Activated CD4-positive, alpha-beta T cell treated with anti-CD3 and anti-CD28 coated beads for 1 hour (primary cell): ENCODE measurements at regions not wholly inside any gene's neighbourhood (a gene's known extent, or its start where the extent isn't known, plus 50 kb on each side); places are given as distances from the start of the nearest gene placed in this dataset.
"Not testable (repeated sequence)": the region's sequence is repeated elsewhere in the genome, so short reads cannot be mapped to it uniquely, and the experiment has no call there.

ENCODE experiments used
- DNase-seq: peaks from one replicate; pipeline ENCODE4 v3.0.0-alpha.2; 2020

DNA sequence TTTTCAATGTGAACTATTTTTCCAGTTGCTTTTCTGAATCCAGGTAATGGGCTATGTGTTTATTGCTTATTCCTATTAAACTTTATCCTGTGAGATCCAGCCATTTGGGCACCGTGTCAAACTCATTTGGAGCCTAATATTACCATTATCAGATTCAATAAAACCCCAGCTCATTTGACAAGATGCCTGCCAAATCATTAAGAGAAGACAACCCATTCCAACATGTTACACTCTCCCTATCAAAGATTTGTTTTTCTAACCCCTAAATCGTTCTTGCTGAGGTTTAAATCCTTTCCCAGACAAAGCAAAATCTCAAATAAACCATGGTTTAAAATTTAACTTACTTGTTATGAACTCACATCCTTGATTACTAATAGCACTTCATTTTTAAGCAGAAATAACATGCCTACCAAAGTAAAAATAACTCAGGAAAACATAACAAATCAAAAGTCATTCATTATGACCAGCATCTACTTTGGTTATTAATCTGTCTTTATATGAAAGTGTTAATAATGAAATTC is 130.0 kb upstream of the TCF21 start:
- no peak for DNase-seq

DNA sequence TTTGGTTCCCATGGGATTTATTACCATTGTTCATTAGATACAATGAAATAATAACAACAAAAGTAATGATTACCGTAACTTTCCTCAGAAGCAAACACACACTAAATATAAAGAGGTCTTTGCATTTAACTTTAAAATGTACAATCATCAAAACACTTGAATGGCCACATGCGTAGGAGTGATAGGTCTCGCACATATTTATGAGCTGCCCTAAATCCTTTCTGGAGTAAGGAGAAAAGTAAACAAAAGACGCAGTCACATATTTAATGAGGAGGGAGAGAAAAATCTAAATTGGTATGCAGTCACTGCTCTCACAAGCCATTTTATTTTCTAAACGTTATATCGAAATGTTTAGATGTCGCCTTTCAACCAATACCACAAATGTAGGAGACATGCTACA is 129.4 kb upstream of the TCF21 start:
- DNase-seq = no peak

DNA sequence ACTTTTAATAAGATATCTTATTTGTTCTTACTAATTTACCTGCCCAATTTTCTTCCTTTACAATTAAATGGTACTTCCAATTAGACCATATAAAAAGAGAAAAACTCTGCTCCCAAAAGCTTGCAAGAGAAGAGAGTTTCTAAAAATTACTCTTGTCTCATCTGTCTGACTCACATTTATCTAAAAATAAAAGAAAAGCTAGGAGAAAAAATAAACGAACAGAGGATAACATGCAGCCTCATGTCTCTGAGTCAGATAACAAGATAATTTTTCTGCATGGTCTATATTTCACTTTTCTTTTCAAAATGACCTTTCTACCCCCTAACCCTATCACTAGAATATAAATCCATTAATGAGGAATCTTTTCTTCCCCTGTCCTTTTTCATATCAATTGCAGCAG is 127.2 kb upstream of the TCF21 start:
- no peak for DNase-seq

DNA sequence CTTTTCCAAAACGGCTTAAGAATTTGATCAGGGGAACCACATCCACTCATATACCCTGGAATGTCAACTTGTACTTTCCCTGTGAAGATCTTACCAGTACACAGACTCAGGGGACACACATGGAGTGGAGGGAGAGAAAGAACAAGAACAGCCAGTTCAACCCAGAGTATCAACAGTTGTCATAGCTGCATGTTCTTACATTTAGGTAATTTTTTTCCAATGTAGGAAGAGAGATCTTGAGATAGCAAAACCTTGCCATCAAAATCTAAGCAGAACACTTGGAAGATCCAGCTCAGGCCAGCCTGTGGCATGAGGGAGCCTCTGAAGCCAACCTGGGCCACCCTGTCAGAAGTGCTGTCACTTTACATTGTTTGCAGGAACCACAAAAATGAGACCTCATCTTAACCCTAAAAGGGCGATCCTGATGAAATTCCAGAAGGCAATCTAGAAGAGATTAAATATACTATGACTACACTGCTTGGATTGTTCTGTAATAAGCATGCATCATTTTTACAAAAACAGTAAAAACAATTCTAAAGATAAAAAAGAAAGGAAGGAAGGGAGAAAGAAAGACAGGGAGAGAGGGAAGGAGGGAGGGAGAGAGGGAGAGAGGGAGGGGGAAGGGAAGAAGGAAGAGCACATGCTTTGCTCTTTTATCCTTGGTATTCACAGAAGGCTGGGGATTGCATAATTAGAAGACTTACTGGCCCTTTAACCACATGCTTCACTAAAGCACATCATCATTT is 124.7 kb upstream of the TCF21 start:
- no peak for DNase-seq

DNA sequence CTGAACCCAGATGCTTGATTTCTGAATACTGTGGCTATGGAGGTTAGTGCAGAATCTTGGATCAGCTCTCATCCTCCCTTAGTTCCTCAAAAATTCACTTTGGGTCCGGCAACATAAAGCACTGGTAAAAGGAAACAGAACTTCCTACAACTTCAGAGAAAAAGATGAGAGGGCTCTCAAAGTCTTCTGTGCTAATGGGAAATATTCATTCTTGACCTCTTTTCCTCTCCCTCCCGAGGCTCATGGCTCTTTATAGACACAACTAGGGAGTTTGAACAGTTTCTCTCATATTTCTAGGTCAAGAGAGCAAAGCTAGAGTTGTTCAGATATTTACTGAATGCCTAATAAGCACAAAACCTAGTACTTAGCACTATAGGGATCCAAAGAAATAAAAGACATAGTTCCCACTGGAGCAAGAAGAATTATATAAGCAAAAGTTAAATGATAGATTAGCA is 124.1 kb upstream of the TCF21 start:
- no peak for DNase-seq

DNA sequence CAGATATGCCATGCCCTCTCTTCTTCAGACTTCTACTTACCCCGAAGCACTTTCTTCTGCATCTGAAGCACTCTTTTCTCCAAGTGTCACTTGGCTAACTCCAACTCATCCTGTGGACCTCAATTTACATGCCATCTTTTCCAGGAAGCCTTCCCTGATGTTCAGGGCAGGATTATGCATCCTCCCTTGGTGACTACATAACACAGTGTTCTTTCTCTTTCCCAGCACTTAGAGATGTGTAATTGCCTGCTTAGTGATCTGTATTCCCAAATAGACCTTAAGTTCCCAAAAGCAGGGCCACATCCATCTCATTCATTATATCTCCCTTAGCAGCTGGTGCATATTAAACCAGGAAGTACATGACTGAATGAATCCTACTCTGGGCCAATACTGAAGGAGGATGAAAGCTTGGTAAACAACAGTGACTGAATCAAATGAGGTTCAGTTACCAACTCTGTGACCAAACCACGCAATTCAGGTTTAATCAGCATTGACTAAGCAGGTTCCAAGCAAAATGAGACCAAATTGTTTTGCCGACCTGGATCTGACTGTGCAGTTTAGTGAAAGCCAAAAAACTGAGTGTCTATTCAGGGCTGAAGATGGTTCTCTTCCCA is 121.4 kb upstream of the TCF21 start:
- DNase-seq = no peak

DNA sequence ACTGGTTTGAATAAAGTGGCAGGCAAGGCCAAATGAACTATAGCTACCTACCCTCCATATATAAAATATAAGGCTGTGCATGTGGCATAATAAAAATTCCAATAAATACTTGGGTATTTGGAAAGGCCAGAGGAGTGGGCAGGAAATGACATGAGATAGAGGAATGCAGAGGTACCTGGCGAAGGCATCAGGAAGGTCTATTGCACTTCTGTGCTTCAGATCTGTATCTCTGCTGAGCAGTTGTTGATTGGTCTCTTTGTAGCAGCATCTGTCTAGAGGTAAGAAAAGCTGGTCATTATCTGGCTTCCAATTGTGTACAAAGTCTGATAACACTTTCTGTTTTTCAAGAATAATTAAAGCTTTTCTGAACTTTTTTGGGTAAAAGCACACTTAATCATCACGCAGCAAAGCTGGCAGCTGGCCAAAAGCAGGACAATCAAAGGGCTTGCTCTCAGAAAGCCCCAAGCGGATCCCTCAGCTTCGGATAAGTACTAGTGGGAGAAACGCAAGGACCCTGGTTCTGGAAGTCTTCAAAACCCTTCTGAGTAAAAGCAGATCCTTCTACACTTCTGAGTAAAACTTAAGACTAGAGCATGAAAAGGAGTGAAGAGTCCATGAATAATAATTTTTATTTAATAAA is 120.1 kb upstream of the TCF21 start:
- DNase-seq = no peak

DNA sequence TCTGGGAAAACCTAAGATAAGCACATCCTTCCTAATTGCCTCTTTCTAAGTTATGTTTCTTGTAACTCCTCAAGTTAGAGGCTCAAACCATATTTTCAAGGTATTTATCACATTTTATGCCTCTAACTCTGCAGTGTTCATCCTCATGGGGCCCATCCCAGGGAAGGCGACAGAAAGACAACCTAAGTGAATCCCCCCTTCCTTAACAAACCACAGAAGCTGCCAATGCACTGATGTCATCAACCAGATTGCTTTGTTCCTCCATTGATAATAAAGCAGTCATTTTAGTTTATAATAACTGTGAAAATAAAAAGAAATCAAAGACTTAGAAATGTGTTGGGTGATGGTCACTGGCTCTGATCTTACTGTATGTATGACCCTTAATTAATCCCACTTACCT is 119.5 kb upstream of the TCF21 start:
- DNase-seq = no peak

DNA sequence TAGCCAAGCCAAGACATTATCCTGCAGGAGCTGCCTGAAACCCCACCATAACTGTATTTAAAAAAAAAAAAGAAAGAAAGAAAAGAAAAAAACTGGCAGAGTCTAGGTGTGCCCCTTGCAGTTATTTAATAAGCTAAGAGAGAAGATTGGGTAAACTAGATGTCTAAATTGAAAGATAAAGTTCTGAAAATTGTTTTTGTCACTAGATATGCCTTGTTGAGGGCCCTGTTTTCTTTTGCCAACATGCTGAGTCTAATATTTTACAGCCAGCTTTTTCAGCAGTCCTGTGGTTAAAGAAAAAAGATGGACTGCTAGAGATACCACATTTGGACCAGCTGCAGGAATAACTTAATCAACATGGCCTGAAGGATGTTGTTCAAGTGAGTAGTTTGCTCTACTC is 116.3 kb upstream of the TCF21 start:
- no peak for DNase-seq

DNA sequence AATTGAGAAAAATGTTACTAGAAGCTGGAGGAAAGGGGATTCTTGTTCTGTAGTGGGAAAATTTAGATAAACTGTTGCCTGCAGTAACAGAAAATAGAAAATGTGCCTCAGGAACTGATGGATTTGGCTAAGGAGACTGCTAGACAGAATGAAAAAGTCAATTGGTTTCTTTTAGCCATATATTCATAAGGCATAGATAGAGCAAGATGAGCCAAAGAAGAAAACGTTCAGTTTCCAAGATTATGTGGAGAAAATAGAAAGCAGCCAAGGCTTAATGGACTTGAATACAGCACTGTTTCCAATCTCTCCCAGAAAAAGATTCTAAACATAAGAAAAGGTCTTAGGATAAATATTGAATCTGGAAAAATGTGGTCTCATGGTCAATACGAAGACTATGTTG is 115.1 kb upstream of the TCF21 start:
- DNase-seq = no peak

DNA sequence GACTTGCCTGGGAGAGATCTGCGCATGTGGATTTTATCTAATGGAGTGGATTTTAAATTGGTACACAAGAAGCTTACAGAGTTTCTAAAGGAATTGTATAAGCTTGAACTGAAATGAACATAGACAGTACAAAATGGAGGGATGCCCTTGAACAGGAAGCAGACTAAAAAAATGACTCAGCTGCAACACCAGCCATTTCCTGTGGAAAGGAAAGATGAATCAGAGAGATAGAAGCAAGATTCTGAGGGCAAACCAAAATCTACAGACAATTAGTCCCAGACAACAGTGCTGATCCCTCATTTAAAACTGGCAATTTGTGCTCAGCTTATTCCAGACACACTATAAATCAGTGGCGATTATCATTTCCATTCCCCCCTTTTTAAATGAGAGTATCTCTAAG is 114.6 kb upstream of the TCF21 start:
- DNase-seq = no peak

DNA sequence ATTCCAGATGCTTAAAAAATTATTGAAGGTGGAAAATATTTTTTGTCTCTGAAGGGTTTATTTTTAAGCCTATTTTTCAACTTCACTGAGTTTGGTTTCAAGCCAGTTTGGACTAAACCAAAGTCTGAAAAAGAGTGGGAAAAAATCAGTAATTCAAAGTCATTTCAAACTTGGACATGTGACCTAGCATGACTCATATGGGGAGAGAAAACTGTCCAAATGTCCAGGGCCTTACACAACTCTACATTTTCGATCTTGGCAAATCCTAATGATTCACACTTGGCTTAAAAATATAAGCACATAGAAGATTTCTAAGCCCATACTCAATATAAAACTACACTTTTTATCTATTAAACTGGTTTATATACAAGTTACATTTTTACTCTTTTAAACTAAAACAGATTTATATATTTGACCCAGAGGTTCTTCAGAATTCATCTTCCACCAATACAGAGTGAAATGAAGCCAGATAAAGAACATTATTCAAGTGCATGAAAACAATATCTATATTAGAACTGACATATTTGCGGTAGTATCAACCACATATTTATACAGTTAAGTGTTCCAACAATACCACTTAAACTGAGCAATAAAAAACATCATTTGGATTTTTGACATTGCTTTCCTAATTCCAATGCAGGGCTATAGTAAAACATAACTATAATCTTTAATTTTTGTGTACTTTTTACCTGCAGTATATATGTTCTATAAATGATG is 110.3 kb upstream of the TCF21 start:
- DNase-seq = no peak

DNA sequence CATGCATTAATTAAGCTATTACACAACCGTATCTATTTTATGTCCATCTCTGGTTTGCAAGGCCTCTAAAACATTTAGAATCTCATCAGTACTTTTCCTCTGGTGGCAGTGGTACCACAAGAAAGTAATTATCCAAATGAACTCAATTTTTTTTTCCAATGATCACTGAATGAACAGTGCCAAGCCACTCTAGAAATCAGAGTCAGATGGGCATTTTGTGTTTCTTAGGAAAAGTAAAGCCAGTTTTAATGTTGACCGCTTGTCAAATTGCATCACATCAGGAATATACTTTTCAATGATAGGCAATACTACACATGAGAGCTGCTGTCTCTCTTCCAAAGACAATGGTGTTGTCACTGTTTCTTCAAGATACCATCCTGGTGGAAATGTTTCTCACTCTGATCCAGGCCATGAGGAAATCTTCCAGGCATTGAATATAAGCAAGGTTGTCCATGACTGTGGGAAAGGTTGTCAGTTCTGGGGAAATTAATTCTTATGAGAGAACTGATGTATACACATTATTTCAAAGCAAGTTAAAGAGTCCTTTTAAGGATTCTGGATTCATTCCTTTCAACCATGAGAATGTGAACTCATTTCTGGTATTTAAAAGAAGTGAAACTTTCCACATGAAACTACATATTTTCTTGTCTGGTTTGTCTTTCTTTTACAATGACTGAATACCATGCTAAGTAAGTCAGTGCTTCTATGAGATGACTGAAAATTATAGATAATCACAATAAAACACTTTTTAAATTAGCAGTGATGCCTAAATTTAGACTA is 108.8 kb upstream of the TCF21 start:
- DNase-seq = no peak

DNA sequence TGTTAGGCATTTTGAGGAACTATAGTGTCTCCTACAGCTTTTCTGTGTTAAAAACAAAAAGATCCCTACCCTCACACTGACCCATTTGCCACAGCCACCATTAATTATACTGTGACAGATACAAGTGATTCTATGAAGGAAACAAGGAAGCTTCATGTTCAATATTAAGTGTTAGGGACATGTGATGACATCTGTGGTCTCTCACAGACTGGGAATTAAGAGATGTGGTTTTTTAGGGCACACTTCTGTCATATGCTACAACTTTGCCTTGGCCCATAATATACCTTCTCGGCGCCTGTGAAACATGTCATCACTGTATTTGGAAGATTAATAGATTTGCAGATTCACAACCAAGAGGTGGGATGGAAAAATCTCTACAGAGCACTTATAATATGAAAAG is 102.9 kb upstream of the TCF21 start:
- DNase-seq = no peak

DNA sequence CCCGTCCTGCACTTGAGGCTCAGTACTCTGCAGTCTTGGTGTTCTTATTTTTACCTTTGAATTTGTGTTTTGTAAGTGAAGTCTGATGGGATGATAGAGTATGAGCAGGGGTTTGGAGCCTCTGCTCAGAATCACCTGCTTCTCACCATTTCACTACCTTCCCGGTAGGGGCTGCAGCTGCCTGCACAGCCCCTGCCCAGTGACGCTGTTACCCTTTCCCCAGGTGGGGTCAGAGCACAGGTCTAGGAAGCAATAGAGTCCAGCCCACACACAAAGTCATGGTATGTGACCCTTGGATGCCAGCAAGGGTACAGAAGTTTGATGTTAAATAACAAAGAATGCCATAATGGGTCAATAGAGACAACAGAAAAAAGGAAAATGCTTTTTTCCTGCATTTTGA is 101.8 kb upstream of the TCF21 start:
- no peak for DNase-seq

DNA sequence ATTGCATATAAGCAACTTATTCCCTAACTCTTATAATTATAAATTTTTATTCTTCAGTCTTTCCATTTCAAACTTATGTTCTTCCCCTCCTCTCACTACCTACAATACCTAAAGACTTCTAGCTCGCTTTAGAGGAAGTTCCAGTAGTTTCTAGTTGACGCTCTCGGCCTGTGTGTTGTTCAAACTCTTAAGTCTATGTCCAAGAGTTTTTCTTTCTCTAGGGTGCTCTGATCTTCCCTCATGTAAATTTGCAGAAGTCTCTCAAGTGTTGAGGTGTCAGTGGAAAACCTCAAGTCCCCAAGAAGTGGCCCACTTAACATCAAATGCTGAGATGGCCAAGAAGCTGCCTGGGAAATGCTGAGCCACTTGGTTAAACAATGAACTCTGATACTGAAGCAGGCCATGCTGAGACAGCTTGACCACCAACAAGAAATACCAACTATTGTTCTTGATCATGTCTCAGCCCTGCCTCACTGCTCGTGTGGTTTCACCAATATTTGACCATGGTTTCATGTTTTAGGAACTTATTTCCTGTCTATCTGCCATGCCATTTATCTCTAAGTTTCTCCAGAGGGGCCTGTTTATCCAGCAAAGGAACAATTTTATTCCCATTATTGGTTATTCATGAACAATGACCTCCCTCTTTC is 100.9 kb upstream of the TCF21 start:
- DNase-seq = no peak

DNA sequence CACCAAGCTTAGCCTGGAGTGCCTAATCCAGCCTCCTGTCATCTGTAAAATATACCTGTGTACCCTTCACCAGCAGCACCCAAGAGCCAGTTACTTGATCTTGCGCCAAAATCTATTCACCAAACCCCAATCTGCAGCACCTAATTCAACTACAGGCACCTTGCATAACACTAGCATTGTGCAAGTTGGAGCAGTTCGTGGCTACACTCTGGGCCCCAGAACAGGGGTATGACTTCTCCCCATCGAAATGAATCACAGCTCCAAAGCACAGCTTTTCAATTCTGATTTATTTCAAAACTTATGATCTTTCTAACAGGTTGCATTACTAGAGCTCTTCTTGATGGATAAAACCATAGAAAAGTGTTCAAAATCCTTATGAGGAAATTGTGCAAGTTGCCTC is 100.4 kb upstream of the TCF21 start:
- DNase-seq = no peak

DNA sequence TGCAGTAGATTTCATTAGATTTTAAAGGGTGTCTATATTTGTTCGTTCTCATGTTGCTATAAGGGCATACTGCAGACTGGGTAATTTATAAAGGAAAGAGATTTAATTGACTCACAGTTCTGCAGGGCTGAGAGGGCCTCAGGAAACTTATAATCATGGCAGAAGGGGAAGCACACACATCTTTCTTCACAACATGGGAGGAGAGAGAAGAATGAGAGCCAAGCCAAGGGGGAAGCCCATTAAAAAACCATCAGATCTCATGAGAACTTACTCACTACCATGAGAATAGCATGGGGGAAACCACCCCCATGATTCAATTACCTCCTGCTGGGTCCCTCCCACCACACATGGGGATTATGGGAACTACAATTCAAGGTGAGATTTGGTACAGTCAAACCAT is 99.5 kb upstream of the TCF21 start:
- not testable (repeated sequence) for DNase-seq

DNA sequence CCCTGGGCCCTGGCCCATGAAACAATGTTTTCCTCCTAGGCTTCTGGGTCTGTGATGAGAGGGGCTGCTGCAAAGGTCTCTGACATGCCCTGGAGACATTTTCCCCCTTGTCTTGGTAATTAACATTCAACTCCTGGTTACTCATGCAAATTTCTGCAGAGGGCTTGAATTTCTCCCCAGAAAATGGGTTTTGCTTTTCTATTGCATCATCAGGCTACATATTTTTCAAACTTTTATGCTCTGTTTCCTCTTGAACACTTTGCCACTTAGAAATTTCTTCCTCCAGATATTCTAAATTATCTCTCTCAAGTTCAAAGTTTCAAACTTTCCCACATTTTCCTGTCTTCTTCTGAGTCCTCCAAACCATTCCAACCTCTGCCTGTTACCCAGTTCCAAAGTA is 98.2 kb upstream of the TCF21 start:
- DNase-seq = not testable (repeated sequence)

DNA sequence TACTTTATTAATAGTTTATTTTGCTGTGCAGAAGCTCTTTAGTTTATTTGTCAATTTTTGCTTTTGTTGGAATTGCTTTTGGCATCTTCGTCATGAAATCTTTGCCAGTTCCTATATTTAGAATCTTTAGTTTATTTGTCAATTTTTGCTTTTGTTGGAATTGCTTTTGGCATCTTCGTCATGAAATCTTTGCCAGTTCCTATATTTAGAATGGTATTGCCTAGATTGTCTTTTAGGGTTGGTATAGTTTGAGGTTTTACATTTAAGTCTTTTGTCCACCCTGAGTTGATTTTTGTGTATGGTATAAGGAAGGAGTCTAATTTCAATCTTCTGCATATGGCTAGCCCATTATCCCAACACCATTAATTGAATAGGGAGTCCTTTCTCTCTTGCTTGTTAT is 93.9 kb upstream of the TCF21 start:
- DNase-seq = not testable (repeated sequence)

DNA sequence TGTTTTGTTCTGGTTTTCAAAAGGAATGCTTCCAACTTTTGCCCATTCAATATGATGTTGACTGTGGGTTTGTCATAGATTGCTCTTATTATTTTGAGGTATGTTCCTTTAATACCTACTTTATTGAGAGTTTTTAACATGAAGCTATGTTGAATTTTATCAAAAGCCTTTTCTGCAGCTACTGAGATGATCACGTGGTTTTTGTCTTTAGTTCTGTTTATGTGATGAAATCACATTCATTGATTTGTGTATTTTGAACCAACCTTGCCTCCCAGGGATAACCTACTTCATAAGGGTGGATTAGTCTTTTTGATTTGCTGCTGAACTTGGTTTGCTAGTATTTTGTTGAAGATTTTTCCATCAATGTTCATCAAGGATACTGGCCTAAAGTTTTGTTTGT is 92.7 kb upstream of the TCF21 start:
- no peak for DNase-seq

DNA sequence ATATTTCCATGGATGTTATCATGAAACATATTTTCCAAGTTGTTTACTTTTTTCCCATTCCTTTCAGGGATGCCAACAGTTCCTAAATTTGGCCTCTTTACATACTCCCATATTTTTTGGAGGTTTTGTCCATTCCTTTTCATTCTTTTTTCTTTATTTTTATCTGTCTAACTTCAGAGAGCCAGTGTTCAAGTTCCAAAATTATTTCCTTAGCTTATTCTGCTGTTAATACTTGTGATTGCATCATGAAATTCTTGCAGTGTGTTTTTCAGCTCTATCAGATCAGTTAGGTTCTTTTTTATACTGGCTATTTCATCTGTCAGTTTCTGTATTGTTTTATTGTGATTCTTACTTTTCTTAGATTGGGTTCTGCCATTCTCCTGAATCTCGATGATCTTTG is 89.9 kb upstream of the TCF21 start:
- no peak for DNase-seq
